ENCODE measurements at regions not wholly inside any gene's neighbourhood (a gene's known extent, or its start where the extent isn't known, plus 50 kb on each side); places are given as distances from the start of the nearest gene placed in this dataset.
"Not testable (repeated sequence)": the region's sequence is repeated elsewhere in the genome, so short reads cannot be mapped to it uniquely, and the experiment has no call there.

DNA sequence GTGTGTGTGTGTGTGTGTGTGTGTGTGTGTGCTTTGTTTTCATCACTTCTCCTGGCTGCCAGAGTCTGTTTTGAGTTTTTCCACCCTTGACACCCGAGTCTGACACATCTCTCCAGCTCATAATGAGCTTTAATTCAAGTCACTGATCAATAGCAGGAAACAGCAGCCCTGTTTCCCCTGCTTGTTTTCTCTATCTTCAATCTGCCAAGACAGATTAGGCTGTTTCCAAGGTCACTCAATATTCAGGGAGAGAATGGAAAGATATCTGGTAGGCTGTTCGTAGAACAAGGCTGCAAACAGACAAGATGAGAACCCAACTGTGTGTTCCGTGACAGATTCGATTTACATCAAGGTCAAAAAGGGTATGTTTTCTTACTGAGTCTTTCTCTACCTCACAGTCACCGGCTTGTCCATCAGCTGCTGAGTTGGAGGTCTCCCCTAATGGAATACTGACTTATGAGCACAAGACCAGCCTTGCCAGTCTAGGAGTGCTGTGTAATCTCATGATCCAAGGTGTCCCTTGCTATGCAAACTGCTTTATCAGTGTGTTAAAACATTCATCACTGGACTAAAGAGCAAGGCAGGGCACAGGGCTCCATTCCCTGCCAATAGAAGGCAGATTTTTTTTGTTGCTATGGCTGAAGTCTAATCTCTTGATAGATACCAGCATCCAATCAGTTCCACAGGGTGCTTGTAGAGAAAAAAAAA, 187.9 kb upstream of the LMCD1 start:
- Histone ChIP-seq H3K27ac (no peak overlapping the region), H3K9me3 (no peaks in the 10 kb centered on the region), H3K36me3 (no peaks in the 10 kb centered on the region), H3K4me1 (no peaks in the 10 kb centered on the region), H3K4me3 (no peak overlapping the region), H3K27me3 (no peaks in the 10 kb centered on the region)
- intact Hi-C loops (cut with DNase I), result no loop called here
- WGBS, 2 donors, result 8 to 12% methylated on average over 5 of the region's 5 CpGs
- TF ChIP-seq, protein P1, sequence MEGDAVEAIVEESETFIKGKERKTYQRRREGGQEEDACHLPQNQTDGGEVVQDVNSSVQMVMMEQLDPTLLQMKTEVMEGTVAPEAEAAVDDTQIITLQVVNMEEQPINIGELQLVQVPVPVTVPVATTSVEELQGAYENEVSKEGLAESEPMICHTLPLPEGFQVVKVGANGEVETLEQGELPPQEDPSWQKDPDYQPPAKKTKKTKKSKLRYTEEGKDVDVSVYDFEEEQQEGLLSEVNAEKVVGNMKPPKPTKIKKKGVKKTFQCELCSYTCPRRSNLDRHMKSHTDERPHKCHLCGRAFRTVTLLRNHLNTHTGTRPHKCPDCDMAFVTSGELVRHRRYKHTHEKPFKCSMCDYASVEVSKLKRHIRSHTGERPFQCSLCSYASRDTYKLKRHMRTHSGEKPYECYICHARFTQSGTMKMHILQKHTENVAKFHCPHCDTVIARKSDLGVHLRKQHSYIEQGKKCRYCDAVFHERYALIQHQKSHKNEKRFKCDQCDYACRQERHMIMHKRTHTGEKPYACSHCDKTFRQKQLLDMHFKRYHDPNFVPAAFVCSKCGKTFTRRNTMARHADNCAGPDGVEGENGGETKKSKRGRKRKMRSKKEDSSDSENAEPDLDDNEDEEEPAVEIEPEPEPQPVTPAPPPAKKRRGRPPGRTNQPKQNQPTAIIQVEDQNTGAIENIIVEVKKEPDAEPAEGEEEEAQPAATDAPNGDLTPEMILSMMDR (IDR thresholded peaks at IDR 0.05), result no peak
- no peak for FAIRE-seq
- no peak for DNase-seq
- peak; percentile 18 to 73 (median 28) for ATAC-seq

- DNase-seq; intact Hi-C loops (cut with DNase I); H3K4me1 ChIP-seq; H3K36me3 ChIP-seq; ATAC-seq; FAIRE-seq; H3K27me3 ChIP-seq; H3K9me3 ChIP-seq; H3K4me3 ChIP-seq; H3K27ac ChIP-seq: not testable (repeated sequence)
- 83 to 96% methylated on average over 3 of the region's 3 CpGs for WGBS, 2 donors
These were observed 186.1 kb upstream of the LMCD1 start for GRCh38 chr3:8315526-8315925.

- H3K9me3 ChIP-seq, result no peaks in the 10 kb centered on the region
- H3K27ac ChIP-seq, result no peak overlapping the region
- 70 to 74% methylated on average over 8 of the region's 8 CpGs for WGBS, 2 donors
- H3K27me3 ChIP-seq, result no peaks in the 10 kb centered on the region
- FAIRE-seq (no peak), ATAC-seq (peak in 2 of 4 donors; percentile 42 to 75), DNase-seq (no peak)
- no peaks in the 10 kb centered on the region for H3K36me3 ChIP-seq
- TF ChIP-seq, protein P1 (IDR thresholded peaks at IDR 0.05), result no peak
- no peaks in the 10 kb centered on the region for H3K4me1 ChIP-seq
- H3K4me3 ChIP-seq, result no peak overlapping the region
- intact Hi-C loops (cut with DNase I), result no loop called here
These were observed 183.7 kb upstream of the LMCD1 start for GRCh38 chr3:8317661-8318649.

- Histone ChIP-seq H3K4me1 (no peaks in the 10 kb centered on the region), H3K27me3 (no peaks in the 10 kb centered on the region), H3K4me3 (no peak overlapping the region), H3K36me3 (no peaks in the 10 kb centered on the region), H3K9me3 (no peaks in the 10 kb centered on the region), H3K27ac (no peak overlapping the region)
- intact Hi-C loops (cut with DNase I), result no loop called here
- DNase-seq, result no peak
- no peak for FAIRE-seq
- TF ChIP-seq, protein P1 (IDR thresholded peaks at IDR 0.05), result no peak
- ATAC-seq, result no peak
- 44 to 58% methylated on average over 2 of the region's 2 CpGs for WGBS, 2 donors
These were observed 181.5 kb upstream of the LMCD1 start for GRCh38 chr3:8319935-8320634.

All from pancreas (tissue), 10 donors.